Left ventricle myocardium inferior (tissue), 1 donor: ENCODE measurements at regions not wholly inside any gene's neighbourhood (a gene's known extent, or its start where the extent isn't known, plus 50 kb on each side); places are given as distances from the start of the nearest gene placed in this dataset. TPM values are rescaled to one million over a fixed set of nuclear protein-coding genes. Genes with fewer than 3 reads are reported as not detected.

ENCODE experiments used
- microRNA-seq: library from miRNA; unstranded; fragments of <30 nt; microRNA quantifications from one replicate; pipeline ENCODE4 v1.2.0, GENCODE V29; 2020
- donor health status: DM: no; HTN: yes; CAD: no; lungs with severe emphysema.

Small RNAs in the stretch of these regions (microRNA-seq; reads per million reads assigned to microRNA genes)
- not detected for gene MIR663B
